K562 (cell line): ENCODE measurements at regions not wholly inside any gene's neighbourhood (a gene's known extent, or its start where the extent isn't known, plus 50 kb on each side); places are given as distances from the start of the nearest gene placed in this dataset.

Source experiments
- ATAC-seq: fragments of 200-7000 bp; cut with Tn5 transposase; 3 replicates; pipeline ENCODE4 v1.9.1; 2020; ENCODE audit warnings: moderate library complexity
- BruUV-seq: library from RNA; stranded (reverse); fragments of 400-500 nt; replicated peaks from 2 replicates; lab custom pipeline; 2021; lab: Mats Ljungman, UMichigan
- CTCF ChIA-PET: fragments of 300-600 bp; formaldehyde crosslinking; extraction: SDS; loops from one replicate; lab custom pipeline; 2021; ENCODE audit warnings: low intra/inter-chr PET ratio; lab: Yijun Ruan, JAX
- POLR2A ChIA-PET: fragments of 300-600, 350-650 bp; sonication (Branson Sonifier 250); formaldehyde crosslinking; extraction: SDS; loops from one replicate; lab custom pipeline; 2021; ENCODE audit warnings: antibody characterized with exemption, inconsistent platforms; lab: Yijun Ruan, JAX
- DNase-seq, 4 experiments: peaks; one replicate each; pipeline versions ENCODE4 v3.0.0 to v3.0.0-alpha.2; 2011 to 2018; ENCODE audit warnings: low spot score in 3 of 4, mixed read lengths in 3 of 4; ENCODE audit errors: extremely low read depth in 1 of 4
- FAIRE-seq: peaks from 2 replicates; lab custom pipeline; 2011; peaks lifted over from hg19 to GRCh38; lab: Jason Lieb, UNC
- H2AFZ ChIP-seq: 2 replicates; pipeline ENCODE4 v1.6.0; 2011; ENCODE audit warnings: low read depth, low read length, control low read depth, inconsistent platforms
- H3K27ac ChIP-seq: fragments of 200-600 bp; 3 replicates; pipeline ENCODE4 v1.8.0; 2011; ENCODE audit warnings: low read depth, mild to moderate bottlenecking, control low read depth, inconsistent platforms, low read length, moderate library complexity, mixed read lengths; ENCODE audit errors: extremely low read depth
- H3K27me3 ChIP-seq, 2 experiments: fragments of 300-600 bp in 1 of 2; 2 replicates in 1 of 2; 3 replicates in 1 of 2; pipeline versions ENCODE4 v1.6.0 to v1.8.0; 2011; ENCODE audit warnings: inconsistent platforms in 2 of 2, low read length in 2 of 2, mild to moderate bottlenecking in 1 of 2, mixed read lengths in 1 of 2, moderate library complexity in 1 of 2; ENCODE audit not compliant: control insufficient read depth in 2 of 2, insufficient read depth in 2 of 2
- H3K36me3 ChIP-seq: fragments of 300-600 bp; 3 replicates; pipeline ENCODE4 v1.8.0; 2011; ENCODE audit warnings: mild to moderate bottlenecking, low read length, inconsistent platforms; ENCODE audit not compliant: control insufficient read depth, insufficient read depth
- H3K4me1 ChIP-seq, 2 experiments: fragments of 200-600 bp in 1 of 2; replicated peaks in 1 of 2; 2 replicates in 1 of 2; 3 replicates in 1 of 2; pipeline versions ENCODE4 v1.5.1 to v1.8.0; 2011; ENCODE audit warnings: inconsistent platforms in 2 of 2, low read length in 2 of 2, mild to moderate bottlenecking in 1 of 2, mixed read lengths in 1 of 2, moderate library complexity in 1 of 2; ENCODE audit not compliant: control insufficient read depth in 2 of 2, insufficient read depth in 2 of 2
- H3K4me2 ChIP-seq: 2 replicates; pipeline ENCODE4 v1.6.1; 2011; ENCODE audit warnings: low read length, control low read depth, inconsistent platforms, mixed read lengths; ENCODE audit not compliant: insufficient read depth
- H3K4me3 ChIP-seq: fragments of 200-600 bp; sonication (generic), shearing (Covaris generic); 2 replicates; pipeline ENCODE4 v1.5.1; 2016; ENCODE audit warnings: control low read depth, inconsistent platforms
- H3K79me2 ChIP-seq: fragments of 200-600 bp; 3 replicates; pipeline ENCODE4 v1.8.0; 2011; ENCODE audit warnings: low read length, inconsistent platforms; ENCODE audit not compliant: control insufficient read depth, insufficient read depth
- H3K9ac ChIP-seq, 2 experiments: 2 replicates each; pipeline versions ENCODE4 v1.6.0 to v1.6.1; 2011; ENCODE audit warnings: low read depth in 2 of 2, low read length in 2 of 2, control low read depth in 1 of 2, inconsistent platforms in 1 of 2, mild to moderate bottlenecking in 1 of 2, mixed read lengths in 1 of 2; ENCODE audit not compliant: insufficient read depth in 1 of 2
- H3K9me1 ChIP-seq: one replicate; pipeline ENCODE4 v1.6.0; 2011; ENCODE audit warnings: inconsistent platforms, mild to moderate bottlenecking, low read length, moderate library complexity; ENCODE audit not compliant: control insufficient read depth, insufficient read depth
- H3K9me3 ChIP-seq: replicated peaks from 2 replicates; pipeline ENCODE4 v1.5.1; 2011; ENCODE audit warnings: low read depth, low read length, inconsistent platforms; ENCODE audit not compliant: control insufficient read depth, insufficient read depth
- H4K20me1 ChIP-seq: replicated peaks from 2 replicates; pipeline ENCODE4 v1.6.1; 2011; ENCODE audit warnings: low read length, inconsistent platforms, mixed read lengths; ENCODE audit not compliant: control insufficient read depth, insufficient read depth
- GATAD2A ChIP-seq: fragments of 450-650 bp; IDR thresholded peaks from 2 replicates; pipeline ENCODE4 v1.6.1; 2017
- MCM7 ChIP-seq, 2 experiments: fragments of 450-650 bp; IDR thresholded peaks; 2 replicates each; pipeline ENCODE4 v1.6.1; 2016 to 2018
- OTX1 ChIP-seq: fragments of 450-650 bp; formaldehyde crosslinking; IDR thresholded peaks from 2 replicates; pipeline ENCODE4 v1.4.0; 2022; ENCODE audit warnings: mild to moderate bottlenecking
- SIRT6 ChIP-seq: IDR thresholded peaks from one replicate; pipeline ENCODE4 v1.6.1; 2012; ENCODE audit warnings: low read depth, mild to moderate bottlenecking, control low read depth, inconsistent platforms, low read length, moderate library complexity
- STAG1 ChIP-seq: sonication (generic); formaldehyde crosslinking; IDR thresholded peaks from 2 replicates; pipeline ENCODE4 v1.5.0; 2020; ENCODE audit warnings: missing genetic modification reagents, borderline replicate concordance
- TCF7L2 ChIP-seq: fragments of 150-350 bp; IDR thresholded peaks from 2 replicates; pipeline ENCODE4 v1.6.1; 2016; ENCODE audit warnings: low read depth, mild to moderate bottlenecking, low read length, moderate library complexity
- ZNF551 ChIP-seq: fragments of 250-450 bp; sonication (Bioruptor Pico); IDR thresholded peaks from 2 replicates; pipeline ENCODE4 v1.5.0; 2021; ENCODE audit warnings: mild to moderate bottlenecking, moderate library complexity
- WGBS: fragments of 100-300 bp; shearing (Covaris generic); methylation state at CpG from one replicate; pipeline ENCODE4 v1.1.6; 2016; ENCODE audit warnings: low coverage, mixed read lengths; ENCODE audit not compliant: insufficient coverage; ENCODE audit errors: missing lambda C conversion rate; 5-methylcytosine and 5-hydroxymethylcytosine counted together
- in situ Hi-C: fragments of 300-500 bp; cut with MboI; formaldehyde crosslinking; loops from 4 replicates; pipeline ENCODE4 v1.15.0; 2018; ENCODE audit warnings: inconsistent platforms, mixed read lengths
- intact Hi-C: fragments of 100-400 bp; cut with micrococcal nuclease; formaldehyde crosslinking; loops from 2 replicates; pipeline ENCODE4 v1.14.2; 2022
- TF ChIP-seq, protein P1 (sequence below): fragments of 450-650 bp; IDR thresholded peaks from 2 replicates; pipeline ENCODE4 v1.6.1; 2016; ENCODE audit warnings: missing biosample characterization, missing genetic modification characterization
- TF ChIP-seq, protein P2 (sequence below): sonication (generic); formaldehyde crosslinking; IDR thresholded peaks from 2 replicates; pipeline ENCODE4 v1.8.1; 2023; ENCODE audit warnings: mild to moderate bottlenecking, missing genetic modification reagents
- TF ChIP-seq, protein P3 (sequence below): IDR thresholded peaks from 3 replicates; pipeline ENCODE4 v1.6.1; 2011; ENCODE audit warnings: borderline replicate concordance, mild to moderate bottlenecking, moderate library complexity; ENCODE audit not compliant: insufficient read length; ENCODE audit errors: extremely low read depth

DNA sequence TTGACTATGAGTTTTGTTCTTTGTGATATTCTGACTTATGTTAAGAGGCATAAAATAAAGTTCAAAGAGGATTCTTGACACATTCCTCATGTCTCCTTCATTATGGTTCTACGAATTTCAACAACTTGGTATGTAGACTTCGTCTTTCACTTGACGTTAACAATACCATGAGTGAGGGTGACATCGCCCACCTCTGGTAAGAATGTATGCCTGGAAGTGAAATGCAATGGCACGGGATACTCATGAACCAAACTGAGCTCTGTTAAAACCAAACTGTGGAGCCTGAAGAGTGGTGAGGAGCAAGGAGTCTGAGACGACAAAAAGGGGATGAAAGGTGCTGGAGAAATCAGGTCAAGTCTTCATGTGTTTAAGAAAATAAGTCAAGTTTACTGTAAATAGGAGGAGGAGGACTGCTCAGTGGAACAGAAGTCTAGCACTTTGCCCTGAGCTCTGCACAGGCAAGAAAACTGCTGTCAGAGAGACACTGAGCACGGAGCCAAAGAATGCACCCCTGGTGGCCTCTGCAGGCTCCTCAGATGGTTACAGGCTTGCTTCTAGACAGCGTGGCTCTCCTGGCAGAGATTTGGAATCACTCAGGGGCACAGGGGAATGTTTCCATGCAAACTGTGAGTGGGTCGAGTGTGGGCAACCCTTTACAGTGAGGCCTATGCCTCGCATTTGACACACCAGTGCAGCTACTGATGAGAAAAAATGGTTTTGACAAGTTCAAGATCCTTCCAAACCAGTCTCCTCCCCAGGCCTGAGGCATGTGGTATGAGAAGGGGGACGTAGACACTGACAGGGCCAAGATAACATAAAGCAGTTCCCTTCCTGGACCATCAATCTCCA, 470.1 kb downstream of the IRX1 start:
- no peaks in the 10 kb centered on the region for H3K27me3 ChIP-seq
- no peaks in the 10 kb centered on the region for H3K4me1 ChIP-seq
- ATAC-seq (no peak), FAIRE-seq (no peak), DNase-seq (no peak)
- H2AFZ ChIP-seq: no peak overlapping the region
- H3K9me3 ChIP-seq: no peaks in the 10 kb centered on the region
- H3K79me2 ChIP-seq: no peaks in the 10 kb centered on the region
- H3K9ac ChIP-seq: no peak overlapping the region
- no peaks in the 10 kb centered on the region for H3K9me1 ChIP-seq
- POLR2A ChIA-PET: no interaction called here
- no peak overlapping the region for H3K4me3 ChIP-seq
- H3K27ac ChIP-seq: no peak overlapping the region
- under 1% methylated on average over 11 of the region's 11 CpGs for WGBS
- no peak overlapping the region for H3K4me2 ChIP-seq
- no peaks in the 10 kb centered on the region for H4K20me1 ChIP-seq
- intact Hi-C loops: no loop called here
- no peaks in the 10 kb centered on the region for H3K36me3 ChIP-seq
- BruUV-seq: no TSS peak
- CTCF ChIA-PET: no interaction called here
- in situ Hi-C loops: no loop called here
- TF ChIP-seq, protein P1, sequence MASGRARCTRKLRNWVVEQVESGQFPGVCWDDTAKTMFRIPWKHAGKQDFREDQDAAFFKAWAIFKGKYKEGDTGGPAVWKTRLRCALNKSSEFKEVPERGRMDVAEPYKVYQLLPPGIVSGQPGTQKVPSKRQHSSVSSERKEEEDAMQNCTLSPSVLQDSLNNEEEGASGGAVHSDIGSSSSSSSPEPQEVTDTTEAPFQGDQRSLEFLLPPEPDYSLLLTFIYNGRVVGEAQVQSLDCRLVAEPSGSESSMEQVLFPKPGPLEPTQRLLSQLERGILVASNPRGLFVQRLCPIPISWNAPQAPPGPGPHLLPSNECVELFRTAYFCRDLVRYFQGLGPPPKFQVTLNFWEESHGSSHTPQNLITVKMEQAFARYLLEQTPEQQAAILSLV: no peak
- TF ChIP-seq GATAD2A (no peak), MCM7 (IDR thresholded peaks at IDR 0.05) (no peak), SIRT6 (no peak), ZNF551 (no peak), TCF7L2 (no peak), STAG1 (no peak), OTX1 (CRISPR knock-in tag) (no peak)
- TF ChIP-seq, protein P2, sequence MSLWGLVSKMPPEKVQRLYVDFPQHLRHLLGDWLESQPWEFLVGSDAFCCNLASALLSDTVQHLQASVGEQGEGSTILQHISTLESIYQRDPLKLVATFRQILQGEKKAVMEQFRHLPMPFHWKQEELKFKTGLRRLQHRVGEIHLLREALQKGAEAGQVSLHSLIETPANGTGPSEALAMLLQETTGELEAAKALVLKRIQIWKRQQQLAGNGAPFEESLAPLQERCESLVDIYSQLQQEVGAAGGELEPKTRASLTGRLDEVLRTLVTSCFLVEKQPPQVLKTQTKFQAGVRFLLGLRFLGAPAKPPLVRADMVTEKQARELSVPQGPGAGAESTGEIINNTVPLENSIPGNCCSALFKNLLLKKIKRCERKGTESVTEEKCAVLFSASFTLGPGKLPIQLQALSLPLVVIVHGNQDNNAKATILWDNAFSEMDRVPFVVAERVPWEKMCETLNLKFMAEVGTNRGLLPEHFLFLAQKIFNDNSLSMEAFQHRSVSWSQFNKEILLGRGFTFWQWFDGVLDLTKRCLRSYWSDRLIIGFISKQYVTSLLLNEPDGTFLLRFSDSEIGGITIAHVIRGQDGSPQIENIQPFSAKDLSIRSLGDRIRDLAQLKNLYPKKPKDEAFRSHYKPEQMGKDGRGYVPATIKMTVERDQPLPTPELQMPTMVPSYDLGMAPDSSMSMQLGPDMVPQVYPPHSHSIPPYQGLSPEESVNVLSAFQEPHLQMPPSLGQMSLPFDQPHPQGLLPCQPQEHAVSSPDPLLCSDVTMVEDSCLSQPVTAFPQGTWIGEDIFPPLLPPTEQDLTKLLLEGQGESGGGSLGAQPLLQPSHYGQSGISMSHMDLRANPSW: no peak
- TF ChIP-seq, protein P3, sequence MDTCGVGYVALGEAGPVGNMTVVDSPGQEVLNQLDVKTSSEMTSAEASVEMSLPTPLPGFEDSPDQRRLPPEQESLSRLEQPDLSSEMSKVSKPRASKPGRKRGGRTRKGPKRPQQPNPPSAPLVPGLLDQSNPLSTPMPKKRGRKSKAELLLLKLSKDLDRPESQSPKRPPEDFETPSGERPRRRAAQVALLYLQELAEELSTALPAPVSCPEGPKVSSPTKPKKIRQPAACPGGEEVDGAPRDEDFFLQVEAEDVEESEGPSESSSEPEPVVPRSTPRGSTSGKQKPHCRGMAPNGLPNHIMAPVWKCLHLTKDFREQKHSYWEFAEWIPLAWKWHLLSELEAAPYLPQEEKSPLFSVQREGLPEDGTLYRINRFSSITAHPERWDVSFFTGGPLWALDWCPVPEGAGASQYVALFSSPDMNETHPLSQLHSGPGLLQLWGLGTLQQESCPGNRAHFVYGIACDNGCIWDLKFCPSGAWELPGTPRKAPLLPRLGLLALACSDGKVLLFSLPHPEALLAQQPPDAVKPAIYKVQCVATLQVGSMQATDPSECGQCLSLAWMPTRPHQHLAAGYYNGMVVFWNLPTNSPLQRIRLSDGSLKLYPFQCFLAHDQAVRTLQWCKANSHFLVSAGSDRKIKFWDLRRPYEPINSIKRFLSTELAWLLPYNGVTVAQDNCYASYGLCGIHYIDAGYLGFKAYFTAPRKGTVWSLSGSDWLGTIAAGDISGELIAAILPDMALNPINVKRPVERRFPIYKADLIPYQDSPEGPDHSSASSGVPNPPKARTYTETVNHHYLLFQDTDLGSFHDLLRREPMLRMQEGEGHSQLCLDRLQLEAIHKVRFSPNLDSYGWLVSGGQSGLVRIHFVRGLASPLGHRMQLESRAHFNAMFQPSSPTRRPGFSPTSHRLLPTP: no peak
